ENCODE measurements at regions not wholly inside any gene's neighbourhood (a gene's known extent, or its start where the extent isn't known, plus 50 kb on each side); places are given as distances from the start of the nearest gene placed in this dataset.

DNA sequence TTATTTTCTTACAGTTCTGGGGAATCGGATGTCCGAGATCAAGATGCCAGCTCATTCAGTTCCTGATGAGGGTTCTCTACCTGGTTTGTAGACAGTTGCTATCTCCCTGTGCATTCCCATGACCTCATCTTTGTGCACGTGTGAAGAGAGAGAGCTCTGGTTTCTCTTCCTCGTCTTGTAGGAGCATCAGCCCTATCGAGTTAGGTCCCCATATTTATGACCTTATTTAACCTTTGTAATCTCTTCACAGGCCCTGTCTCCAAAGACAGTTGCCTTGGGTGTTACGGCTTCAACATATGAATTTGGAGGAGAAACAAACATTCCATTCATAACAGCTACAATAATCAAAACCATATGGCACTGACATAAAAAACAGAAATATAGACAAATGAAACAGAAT, 455.3 kb downstream of the HACE1 start:
- no peak for TF ChIP-seq GATA3 (IDR thresholded peaks at IDR 0.05; ENCODE audit: low read depth, low read length)
- no peak for TF ChIP-seq GATA2 (IDR thresholded peaks at IDR 0.05; ENCODE audit: low read depth, low read length)

Data from SH-SY5Y (cell line).